HG03442 (cell line): ENCODE measurements at regions not wholly inside any gene's neighbourhood (a gene's known extent, or its start where the extent isn't known, plus 50 kb on each side); places are given as distances from the start of the nearest gene placed in this dataset.
"Not testable (repeated sequence)": the region's sequence is repeated elsewhere in the genome, so short reads cannot be mapped to it uniquely, and the experiment has no call there.

Source experiments
- ATAC-seq: cut with Tn5 transposase; IDR thresholded peaks from one replicate; pipeline ENCODE4 v1.9.1; 2021; ENCODE audit warnings: mild to moderate bottlenecking, moderate library complexity; ENCODE audit not compliant: unreplicated experiment

DNA sequence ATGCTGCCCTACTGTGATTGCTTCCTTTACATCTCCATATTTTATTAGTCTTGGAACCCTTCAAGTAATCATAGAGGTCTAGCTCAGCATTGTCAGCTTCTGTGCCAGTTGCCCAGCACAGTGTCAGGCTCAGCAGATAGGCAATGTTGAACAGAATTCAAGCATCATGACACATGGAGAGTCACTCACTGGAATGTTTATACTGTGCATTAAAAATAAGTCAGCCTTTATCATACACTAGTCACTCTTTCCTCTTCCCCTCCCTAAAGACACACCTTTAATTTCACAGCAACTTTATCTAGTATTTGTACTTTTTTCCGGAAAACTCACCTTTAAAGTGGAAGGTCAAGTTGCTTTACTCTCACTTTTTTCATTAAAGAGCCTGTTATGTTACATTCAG, 253.8 kb upstream of the CDH11 start:
- ATAC-seq = no peak

DNA sequence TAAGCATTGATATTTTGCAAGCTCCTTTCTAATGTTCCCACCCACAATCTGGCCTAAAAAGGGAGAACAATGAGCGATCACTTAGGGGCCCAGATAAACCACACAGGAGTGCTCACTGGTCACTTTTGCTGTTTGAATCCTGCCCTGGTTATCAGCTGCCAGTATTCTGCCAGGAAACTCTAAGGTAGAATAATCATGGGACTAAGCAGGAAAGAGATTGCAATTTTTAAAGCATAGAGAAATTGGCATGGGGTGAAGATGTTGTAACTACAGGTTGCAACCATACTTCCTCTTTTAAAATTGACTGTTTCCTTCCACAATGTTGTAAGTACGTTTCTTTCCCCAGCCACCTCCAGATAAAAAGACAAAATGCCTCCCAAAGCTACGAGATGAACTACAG, 251.2 kb upstream of the CDH11 start:
- no peak for ATAC-seq

DNA sequence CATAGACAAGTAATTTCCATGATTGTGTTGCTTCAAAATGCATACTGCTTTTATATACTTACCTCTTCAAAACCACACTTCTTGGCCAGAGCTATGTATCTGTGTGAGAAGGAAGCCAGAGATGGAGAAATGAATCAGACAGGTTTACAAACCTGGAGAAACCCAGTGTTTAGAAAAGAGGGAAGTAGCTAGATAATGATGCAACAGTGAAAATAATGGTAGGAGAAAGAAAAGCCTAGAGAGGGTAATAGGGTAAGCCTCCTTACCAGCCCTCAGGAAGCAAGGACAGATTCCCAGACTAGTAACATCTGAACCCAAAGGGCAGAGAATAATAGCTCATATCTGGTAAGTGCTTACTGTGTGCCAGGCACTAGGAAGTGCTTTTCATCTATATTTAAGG, 250.3 kb upstream of the CDH11 start:
- no peak for ATAC-seq

DNA sequence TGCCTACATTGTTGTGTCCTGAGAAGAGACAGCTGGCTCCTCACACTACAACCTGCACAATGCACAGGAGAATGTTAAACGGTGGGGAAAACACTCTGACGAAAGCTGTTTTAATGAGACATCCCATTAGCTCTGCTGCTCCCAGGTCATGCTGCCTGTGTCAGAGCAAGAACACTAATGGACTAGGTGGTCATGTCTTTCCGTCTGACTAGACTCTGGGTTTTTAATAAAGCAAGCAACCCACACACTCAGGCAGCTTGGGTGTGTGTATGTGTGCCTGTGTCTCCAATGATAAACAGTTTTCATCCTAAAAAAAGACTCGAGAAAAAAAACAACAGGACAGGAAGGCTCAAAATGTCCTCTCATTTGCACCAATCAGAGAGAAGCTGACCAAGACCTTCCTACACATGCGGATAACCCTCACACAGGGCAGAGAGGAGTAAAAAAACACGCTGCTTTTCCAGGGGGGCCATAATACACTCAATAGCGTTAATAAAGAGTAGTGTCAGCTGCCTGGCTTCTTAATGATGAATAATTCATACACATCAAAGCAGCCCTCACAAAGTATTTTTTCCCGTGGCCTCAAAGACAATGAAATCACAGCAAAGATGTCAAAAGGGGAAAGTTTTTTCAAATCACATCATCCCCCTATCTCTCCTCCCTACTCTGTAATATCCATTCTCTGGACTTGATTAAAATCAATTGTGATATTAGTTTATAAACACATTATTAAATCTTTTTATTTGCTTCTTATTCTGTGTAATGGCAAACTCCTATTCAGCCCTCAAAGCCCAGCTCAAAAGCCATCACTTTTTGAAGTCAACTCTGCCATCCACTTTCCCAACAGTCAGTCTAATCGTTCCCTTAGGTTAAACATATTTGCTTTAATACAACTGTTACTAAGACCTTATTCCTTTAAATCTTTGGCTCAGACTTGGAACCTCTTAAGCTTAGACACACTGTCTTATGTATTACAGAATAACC, 244.2 kb upstream of the CDH11 start:
- ATAC-seq = no peak

DNA sequence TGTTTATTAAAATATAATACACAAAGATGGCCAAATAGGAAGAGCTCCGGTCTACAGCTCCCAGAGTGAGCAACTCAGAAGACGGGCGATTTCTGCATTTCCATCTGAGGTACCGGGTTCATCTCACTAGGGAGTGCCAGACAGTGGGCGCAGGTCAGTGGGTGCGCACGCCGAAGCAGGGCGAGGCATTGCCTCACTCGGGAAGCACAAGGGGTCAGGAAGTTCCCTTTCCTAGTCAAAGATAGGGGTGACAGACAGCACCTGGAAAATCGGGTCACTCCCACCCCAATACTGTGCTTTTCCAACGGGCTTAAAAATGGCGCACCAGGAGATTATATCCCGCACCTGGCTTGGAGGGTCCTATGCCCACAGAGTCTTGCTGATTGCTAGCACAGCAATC, 234.9 kb upstream of the CDH11 start:
- ATAC-seq = not testable (repeated sequence)

DNA sequence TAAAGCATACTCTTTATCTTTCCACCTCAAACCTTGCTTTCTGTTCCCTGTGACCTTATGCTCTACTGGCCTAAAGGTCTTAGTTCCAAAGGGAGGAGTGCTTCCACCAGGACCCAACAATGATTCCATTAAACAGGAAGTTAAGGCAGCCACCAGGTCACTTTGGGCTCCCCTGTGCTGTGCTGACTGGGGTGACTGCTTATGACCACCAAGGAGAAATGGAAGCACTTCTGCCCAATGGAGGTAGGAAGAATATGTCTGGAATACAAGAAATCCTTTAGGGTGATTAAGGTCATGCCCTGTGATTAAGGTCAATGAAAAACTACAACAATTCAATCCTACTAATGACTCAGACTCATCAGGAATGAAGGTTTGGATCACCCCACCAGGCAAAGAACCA, 233.8 kb upstream of the CDH11 start:
- no peak for ATAC-seq

DNA sequence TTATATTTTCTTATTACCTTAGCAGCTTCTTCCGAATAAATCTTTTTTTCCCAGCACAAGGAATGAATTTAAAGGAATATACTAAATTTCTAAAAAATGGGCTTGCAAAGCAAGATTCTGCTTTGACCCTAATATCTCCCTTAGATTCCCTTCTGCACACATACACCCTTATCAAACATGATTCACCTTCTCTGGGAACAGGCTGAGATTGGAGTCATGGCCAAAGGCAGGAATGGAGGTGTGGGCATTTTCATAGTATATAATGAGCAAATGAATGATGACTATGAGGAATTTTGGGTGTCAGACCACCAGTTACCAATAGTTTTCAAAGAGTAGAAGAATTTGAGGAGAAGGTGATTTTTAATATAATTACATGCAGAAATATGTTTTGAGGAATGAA, 231.3 kb upstream of the CDH11 start:
- no peak for ATAC-seq

DNA sequence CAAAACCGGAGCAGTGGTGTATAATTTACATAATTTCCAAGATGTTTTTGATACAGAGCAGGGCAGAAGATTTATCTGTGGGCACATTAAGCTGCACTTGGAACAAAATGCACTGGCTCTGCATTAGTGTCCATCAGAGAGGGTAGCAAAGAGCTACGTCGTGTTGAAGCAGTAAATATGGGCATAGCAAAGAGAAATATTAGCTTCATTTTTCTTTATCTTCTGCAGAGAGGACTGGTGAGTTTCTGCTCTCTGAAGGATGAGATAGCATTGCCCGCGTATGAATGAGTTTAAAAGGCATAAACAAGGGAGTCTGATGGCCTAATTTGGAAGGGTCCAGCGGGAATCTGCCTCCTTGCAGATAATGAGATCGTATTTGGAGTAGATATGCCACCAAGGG, 227.8 kb upstream of the CDH11 start:
- no peak for ATAC-seq

DNA sequence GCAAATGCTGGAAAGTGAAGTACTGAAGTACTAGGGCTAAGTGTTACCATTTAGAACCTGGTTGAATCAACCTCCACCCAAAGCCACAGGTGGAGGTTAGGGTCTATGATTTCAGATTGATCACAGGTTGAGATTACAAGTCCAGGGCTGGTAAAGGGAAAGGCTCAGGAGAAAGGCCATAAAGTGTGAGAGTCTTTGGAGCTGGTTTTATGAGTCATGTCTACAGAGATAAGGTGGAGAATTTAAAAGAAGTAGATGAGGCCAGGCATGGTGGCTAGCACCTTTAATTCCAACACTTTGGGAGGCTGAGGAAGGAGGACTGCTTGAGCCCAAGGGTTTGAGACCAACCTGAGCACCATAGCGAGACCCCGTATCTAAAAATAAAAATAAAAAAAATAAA, 221.7 kb upstream of the CDH11 start:
- no peak for ATAC-seq

DNA sequence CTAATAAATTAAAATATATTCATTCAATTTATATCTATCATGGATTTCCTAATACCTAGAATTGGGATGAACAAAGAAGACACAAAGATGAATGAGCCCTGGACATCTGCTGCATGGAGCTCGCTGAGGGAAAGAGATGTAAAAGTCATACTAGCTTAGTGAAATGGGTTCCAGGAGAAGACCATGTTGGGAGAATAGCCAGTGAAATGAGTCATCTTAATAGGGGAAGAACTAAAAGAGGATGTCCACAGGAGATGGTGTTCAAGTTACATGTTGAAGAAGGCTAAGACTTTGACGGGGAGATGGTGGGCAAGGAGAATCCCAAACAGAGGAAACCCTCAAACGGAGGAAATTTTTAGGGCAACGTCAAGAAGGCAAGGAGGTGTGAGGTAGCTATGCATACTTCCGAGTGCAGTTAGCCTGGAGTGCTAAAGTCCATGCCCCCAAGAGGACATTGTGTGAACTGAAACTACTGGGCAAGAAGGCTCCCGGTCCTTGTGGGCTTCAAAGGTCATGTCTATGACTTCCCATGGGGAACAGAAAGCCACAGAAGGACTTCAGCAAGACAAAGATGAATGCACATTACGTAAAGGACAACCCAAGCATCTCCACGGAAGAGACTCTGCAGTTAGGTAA, 220.5 kb upstream of the CDH11 start:
- no peak for ATAC-seq

DNA sequence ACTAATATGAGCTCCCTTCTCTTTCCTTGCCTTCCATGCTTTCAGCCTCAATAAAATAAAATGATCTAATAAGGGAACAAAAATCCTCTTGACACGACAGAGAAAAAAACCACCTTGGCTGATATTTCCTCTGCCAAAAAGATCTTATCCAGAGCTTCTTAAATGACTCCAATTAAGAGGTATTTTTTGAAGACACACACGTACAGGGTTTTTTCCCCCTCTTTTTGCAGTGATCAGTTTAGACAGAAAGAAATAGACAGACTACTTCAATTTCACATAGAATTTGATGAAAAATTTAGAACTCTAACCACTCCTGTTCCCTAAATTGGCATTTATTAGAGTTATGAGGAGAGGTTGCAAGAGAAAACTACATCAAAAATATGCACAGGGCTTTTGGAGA, 217.2 kb upstream of the CDH11 start:
- ATAC-seq = no peak

DNA sequence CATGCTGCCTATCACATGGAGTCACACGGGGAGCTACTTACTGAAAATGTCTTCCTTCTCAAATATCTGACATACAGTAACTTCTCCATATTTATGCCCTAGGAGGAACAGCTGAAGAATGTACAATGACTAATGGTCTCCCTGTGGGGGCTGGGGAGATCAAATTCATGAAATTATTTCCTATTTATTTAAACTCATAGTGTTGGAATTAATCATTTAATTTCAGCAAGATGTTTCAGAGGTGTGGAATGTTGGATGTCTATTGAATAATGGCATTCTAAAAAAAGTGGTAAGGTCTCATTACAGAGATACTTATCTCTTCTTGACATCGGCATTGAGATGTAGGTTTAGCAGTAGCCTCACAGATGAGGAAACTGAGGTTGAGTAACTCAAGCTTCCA, 214.3 kb upstream of the CDH11 start:
- ATAC-seq = no peak

DNA sequence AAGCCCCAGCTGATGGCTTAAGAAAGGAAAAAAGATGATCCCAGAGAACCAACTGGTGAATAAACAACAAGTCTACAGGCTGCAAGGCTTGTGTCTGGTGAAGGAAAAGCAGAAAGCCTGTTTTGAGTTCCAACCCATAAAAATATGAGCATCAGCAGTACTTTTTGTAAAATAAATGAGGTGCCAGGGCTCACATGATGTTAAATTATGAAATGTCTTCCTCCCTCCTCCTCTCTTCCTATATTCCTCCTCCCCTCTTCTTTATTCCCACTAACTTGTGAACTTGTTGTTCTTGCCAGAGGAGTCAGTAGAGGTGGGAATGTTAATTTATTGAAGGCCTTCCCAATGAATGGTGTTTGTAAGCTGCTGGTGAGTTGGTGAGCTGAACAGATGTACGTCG, 212.2 kb upstream of the CDH11 start:
- ATAC-seq = no peak

DNA sequence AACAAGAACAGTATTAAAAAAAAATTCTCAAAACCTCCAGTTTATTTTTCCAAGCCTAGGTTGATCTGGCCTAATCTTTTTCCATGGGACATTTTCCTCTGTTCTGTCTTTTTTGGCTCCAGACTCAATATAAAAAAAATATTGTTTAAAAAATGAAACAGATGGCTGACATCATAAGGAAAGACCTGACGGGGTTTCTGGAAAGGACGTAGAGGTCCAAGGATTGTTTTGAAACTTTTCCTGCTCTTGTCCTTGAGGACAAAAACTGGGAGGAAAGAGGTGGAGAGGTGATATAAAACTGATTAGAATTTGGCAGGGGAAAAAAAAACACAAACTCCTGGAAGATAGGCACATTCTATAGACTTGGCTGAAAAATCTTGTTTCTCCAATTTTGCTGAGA, 211.4 kb upstream of the CDH11 start:
- no peak for ATAC-seq

DNA sequence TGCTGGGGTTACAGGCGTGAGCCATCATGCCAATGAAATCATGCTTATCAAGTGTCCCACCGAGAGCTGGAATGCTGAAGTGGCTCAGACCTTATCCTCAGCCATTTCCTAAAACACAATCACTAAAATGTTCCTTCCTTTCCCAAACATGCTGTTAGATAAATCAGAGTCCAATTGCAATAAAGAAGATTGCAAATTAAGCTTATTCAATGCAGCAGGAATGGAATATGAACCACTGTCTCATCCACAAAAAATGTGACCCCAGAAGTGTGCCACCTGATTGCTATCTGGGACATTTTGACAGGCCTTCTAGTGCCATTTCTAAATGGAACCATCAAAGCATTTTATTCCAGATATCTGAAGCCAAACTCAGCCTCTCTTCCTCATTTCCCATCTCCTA, 205.5 kb upstream of the CDH11 start:
- no peak for ATAC-seq

DNA sequence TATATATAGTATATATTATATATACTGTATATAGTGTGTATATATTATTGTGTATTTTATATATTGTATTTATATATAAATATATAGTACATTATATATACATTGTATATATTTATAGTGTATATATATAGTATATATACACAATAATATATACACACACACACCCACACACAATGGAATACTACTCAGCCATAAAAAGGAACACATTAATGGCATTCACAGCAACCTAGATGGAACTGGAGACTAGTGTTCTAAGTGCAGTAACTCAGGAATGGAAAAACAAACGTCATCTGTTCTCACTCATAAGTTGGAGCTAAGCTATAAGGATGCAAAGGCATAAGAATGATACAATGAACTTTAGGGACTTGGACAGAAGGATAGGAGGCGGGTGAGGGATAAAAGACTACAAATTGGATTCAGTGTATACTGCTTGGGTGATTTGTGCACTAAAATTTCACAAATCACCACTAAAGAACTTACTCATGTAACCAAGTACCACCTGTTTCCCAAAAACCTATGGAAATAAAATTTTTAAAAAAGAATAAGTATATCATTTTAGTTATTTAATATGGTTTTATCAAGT, 201.9 kb upstream of the CDH11 start:
- no peak for ATAC-seq

DNA sequence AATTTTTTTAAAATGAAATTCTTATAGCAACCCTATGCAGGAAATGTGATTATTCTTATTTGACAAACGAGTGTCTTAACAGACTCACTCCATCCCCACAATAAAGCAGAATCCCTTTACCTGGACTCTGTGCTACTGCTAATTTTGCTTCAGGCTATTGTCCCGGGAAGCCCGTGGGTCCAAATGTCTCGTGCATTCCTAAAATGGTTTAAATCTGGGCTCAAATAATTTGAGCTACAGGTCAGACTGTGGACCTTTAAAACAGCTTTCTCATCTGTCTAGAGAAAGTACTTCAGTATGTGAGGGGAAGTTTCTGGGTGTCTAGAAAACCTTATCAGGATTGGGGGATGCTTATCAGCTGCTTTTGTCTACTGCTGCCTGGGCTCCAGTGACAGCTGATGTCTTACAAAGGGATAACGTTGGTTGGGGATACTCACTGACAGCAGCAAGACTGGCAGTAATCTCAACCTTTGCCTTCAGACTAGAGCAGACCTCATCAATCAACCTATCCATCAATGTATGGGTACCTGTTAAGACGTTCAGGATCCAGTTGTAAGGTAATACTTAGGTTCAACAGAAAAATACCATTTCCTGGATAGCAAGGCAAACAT, 197.9 kb upstream of the CDH11 start:
- no peak for ATAC-seq

DNA sequence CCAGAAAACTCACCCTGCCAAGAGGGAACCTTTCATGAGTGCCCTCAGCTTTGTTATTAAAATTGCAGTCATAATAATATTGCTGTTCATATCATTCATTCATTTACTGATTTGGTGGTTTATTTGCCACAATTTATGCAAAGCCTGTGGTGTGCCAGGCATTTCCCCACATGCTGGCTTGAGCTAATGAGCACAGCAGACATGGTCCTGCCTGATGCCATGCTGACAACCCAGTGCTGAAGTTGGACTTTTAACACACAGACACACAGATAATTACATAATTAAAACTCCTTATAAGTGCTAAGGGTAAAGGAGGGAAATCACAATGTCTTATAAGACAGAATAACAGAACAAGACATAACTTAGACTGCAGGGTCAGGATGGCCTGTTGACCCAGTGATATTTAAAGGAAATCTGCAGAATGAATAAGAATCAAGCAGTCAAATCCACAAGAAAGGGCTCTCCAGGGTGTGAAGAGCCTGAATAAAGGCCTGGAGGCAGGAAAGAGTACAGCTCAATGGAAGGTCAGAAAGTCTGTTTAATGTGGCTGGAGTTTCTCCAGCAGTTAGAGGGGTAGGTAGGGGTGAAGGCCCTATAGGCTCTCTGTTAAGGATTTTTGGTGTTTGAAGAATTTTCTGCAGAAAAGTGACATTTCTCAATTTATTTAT, 196.9 kb upstream of the CDH11 start:
- no peak for ATAC-seq

DNA sequence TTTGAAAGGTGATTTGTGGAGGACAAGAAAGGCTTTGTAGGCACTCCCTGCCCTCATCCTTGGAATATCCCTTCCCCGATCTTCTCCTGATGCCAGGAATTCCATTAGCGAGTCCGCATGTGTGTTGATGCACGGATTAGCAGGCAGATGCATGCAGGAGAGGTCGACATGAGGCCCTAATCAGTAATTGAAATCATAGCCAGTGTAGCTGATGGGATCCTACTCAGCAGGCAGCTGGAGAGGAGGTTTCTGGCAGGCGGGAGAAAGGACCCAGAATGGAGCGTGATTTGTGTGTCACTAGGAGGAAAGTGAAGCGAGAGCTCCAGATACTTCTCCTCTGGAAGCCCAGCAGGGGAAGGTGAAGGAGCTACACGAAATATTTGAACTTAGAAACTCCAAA, 196.3 kb upstream of the CDH11 start:
- no peak for ATAC-seq

DNA sequence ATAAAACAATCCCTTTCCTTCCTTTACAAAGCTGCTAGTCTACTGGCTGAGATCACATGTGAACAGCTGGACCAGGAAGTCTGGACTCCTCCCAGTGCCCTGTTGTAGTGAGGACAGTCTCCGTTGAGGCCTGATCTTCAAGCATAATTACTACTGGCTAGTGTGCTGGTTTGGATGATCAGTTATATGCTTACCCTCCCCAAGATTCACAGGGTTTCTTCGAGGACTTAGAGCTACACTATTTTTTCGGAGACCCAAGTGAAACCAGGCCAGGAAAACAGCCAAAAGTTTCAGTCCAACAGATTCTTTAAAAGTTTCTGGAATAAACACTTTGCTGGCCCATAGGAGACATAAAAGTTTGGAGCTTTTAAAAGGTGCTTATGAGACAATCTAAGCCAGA, 194.9 kb upstream of the CDH11 start:
- ATAC-seq = no peak
